ENCODE measurements at regions not wholly inside any gene's neighbourhood (a gene's known extent, or its start where the extent isn't known, plus 50 kb on each side); places are given as distances from the start of the nearest gene placed in this dataset.

DNA sequence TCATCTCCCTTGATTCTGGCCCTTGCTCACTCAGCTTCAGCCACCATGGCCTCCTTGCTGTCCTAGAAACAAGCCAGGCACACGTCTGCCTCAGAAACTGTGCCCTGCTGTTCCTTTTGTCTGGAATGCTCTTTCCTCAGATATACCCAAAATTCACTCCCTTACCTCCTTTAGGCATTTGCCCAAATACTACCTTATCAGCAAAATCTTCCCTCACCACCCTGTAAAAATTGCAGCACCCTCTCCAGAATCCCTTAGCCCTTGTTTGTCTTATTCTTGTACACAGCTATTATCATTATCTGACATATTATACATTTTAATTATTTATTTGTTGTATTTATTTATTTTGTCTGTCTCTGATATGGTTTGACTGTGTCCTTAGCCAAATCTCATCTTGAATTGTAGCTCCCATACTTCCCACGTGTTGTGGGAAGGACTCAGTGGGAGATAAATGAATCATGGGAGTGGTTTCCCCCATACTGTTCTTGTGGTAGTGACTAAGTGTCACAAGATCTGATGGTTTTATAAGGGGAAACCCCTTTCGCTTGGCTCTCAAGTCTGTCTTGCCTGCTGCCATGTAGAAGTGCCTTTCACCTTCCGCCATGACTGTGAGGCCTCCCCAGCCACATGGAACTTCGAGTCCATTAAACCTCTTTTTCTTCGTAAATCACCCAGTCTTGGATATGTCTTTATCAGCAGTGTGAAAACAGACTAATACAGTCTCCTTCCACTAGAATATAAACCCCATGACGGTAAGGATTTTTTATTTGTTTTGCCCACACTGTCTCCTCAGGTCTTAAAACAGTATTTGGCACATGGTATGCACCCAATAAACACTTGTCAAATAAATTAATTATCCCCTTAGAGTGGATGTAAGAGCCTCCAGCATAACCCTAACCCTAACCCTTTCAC is 60.0 kb upstream of the STT3B start:
- H3K79me1 ChIP-seq (ENCODE audit: low read depth in 1 of 2, low read length in 2 of 2) = no peaks in the 10 kb centered on the region
- no peaks in the 10 kb centered on the region for H3K9me3 ChIP-seq (ENCODE audit: control insufficient read depth, insufficient read depth, low read length)
- no peak overlapping the region for H2BK15ac ChIP-seq (ENCODE audit: low read depth, low read length)
- BruUV-seq (replicated peaks) = no TSS peak
- no peak overlapping the region for H2BK120ac ChIP-seq (ENCODE audit: low read depth, low read length)
- intact Hi-C loops (cut with micrococcal nuclease) = no loop called here
- peaks cover 7% of the 10 kb centered on the region; the same call in 1 of the 2 replicates for H3K27me3 ChIP-seq (ENCODE audit: control insufficient read depth, insufficient read depth, low read length)
- H3K36me3 ChIP-seq (ENCODE audit: control insufficient read depth, insufficient read depth, low read length) = no peaks in the 10 kb centered on the region
- no peak overlapping the region for H3K9ac ChIP-seq (ENCODE audit: low read depth, low read length)
- H3K9me1 ChIP-seq (ENCODE audit: insufficient read depth, low read length) = no peaks in the 10 kb centered on the region
- no peak overlapping the region for H3K18ac ChIP-seq (ENCODE audit: low read depth, low read length)
- no peak overlapping the region for H3K14ac ChIP-seq (replicated peaks; ENCODE audit: low read depth, low read length)
- H3K4me3 ChIP-seq (ENCODE audit: insufficient read depth, low read depth, low read length) = no peak overlapping the region
- H2AK5ac ChIP-seq (ENCODE audit: low read depth, low read length) = no peak overlapping the region
- H4K91ac ChIP-seq (ENCODE audit: insufficient read depth, low read depth, low read length) = no peak overlapping the region
- H2BK20ac ChIP-seq (ENCODE audit: low read depth, low read length) = no peak overlapping the region
- dilution Hi-C loops (cut with HindIII; ENCODE audit: low sequenced_read_pairs, unreplicated experiment) = no loop called here
- no peak overlapping the region for H2BK5ac ChIP-seq (ENCODE audit: low read depth, low read length, poor library complexity, severe bottlenecking)
- no peak overlapping the region for H4K8ac ChIP-seq (ENCODE audit: low read depth in 2 of 2, low read length in 2 of 2)
- no peak overlapping the region for H3K56ac ChIP-seq (ENCODE audit: extremely low read depth, insufficient read depth, low read length)
- ATAC-seq (ENCODE audit: low read depth) (no peak), DNase-seq (peak; percentile 24)
- no peak overlapping the region for H4K5ac ChIP-seq (ENCODE audit: low read depth, low read length)
- H3K4ac ChIP-seq (ENCODE audit: low read depth, low read length) = no peak overlapping the region
- H3K27ac ChIP-seq (ENCODE audit: insufficient read depth, low read length) = no peak overlapping the region
- 43% methylated on average over 1 of the region's 7 CpGs; no CpG with 5 or more reads in 1 of the 2 experiments for WGBS, 2 experiments (ENCODE audit: extremely low coverage in 2 of 2, insufficient read length in 1 of 2)
- no peak overlapping the region for H3K23ac ChIP-seq (ENCODE audit: low read depth, low read length)
- H3K4me1 ChIP-seq (ENCODE audit: control insufficient read depth, insufficient read depth, low read length) = no peaks in the 10 kb centered on the region
- no peaks in the 10 kb centered on the region for H4K20me1 ChIP-seq (ENCODE audit: insufficient read depth, low read length)
- POLR2A ChIA-PET (ENCODE audit: unreplicated experiment) = no interaction called here
- TF ChIP-seq BHLHE40 (IDR thresholded peaks at IDR 0.05; ENCODE audit: low read depth, low read length) (no peak), RAD21 (IDR thresholded peaks at IDR 0.05; ENCODE audit: low read length) (no peak), FOS (IDR thresholded peaks at IDR 0.05; ENCODE audit: low read depth, low read length) (no peak), MAFK (IDR thresholded peaks at IDR 0.05; ENCODE audit: low read depth, low read length) (0 out of 2 replicates have a peak, but pooled peaks have one; percentile 22), SMC3 (IDR thresholded peaks at IDR 0.05; ENCODE audit: low read depth, low read length) (no peak)
- TF ChIP-seq, protein P1, sequence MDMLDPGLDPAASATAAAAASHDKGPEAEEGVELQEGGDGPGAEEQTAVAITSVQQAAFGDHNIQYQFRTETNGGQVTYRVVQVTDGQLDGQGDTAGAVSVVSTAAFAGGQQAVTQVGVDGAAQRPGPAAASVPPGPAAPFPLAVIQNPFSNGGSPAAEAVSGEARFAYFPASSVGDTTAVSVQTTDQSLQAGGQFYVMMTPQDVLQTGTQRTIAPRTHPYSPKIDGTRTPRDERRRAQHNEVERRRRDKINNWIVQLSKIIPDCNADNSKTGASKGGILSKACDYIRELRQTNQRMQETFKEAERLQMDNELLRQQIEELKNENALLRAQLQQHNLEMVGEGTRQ (IDR thresholded peaks at IDR 0.05; ENCODE audit: low read depth, low read length) = no peak
- CTCF ChIA-PET = no interaction called here
- no peak overlapping the region for H2AFZ ChIP-seq (replicated peaks; ENCODE audit: low read length, poor library complexity)
- no peak overlapping the region for H3K4me2 ChIP-seq (ENCODE audit: low read depth, low read length)
- H2AK9ac ChIP-seq (replicated peaks; ENCODE audit: low read depth, low read length, poor library complexity) = no peak overlapping the region
- in situ Hi-C loops (cut with MboI; ENCODE audit: low sequenced_read_pairs) = no loop called here

Measured in IMR-90 (cell line).